Prostate gland (tissue), 2 donors: ENCODE measurements at regions not wholly inside any gene's neighbourhood (a gene's known extent, or its start where the extent isn't known, plus 50 kb on each side); places are given as distances from the start of the nearest gene placed in this dataset.

Experiments used
- DNase-seq: peaks from one replicate; pipeline ENCODE4 v3.0.0-alpha.2; 2019; ENCODE audit warnings: low spot score
- H3K27ac ChIP-seq, 2 donors: fragments of 200-600 bp; sonication (generic); 2 replicates each; pipeline ENCODE4 v1.5.1; 2017 to 2019
- H3K27me3 ChIP-seq: fragments of 200-600 bp; sonication (generic); replicated peaks from 2 replicates; pipeline ENCODE4 v1.5.1; 2019; ENCODE audit not compliant: insufficient read depth
- H3K36me3 ChIP-seq, 2 donors: fragments of 200-600 bp; sonication (generic); 1 replicate in 1 of 2; 2 replicates in 1 of 2; pipeline versions ENCODE4 v1.5.1 to v1.8.1; 2017 to 2019
- H3K4me1 ChIP-seq: fragments of 200-600 bp; sonication (generic); replicated peaks from 2 replicates; pipeline ENCODE4 v1.5.1; 2019
- H3K4me3 ChIP-seq, 2 donors: fragments of 200-600 bp; sonication (generic); 2 replicates each; pipeline ENCODE4 v1.5.1; 2017 to 2019
- H3K9me3 ChIP-seq: fragments of 200-600 bp; sonication (generic); 2 replicates; pipeline ENCODE4 v1.5.1; 2017
- POLR2A ChIP-seq: fragments of 450-650 bp; IDR thresholded peaks from one replicate; pipeline ENCODE4 v1.6.1; 2016; ENCODE audit warnings: antibody characterized with exemption, mild to moderate bottlenecking
- POLR2AphosphoS5 ChIP-seq: sonication (generic); formaldehyde crosslinking; IDR thresholded peaks from one replicate; pipeline ENCODE4 v1.6.1; 2017; ENCODE audit warnings: antibody characterized with exemption
- WGBS: methylation state at CpG from one replicate; pipeline ENCODE4 v1.1.5; 2018; 5-methylcytosine and 5-hydroxymethylcytosine counted together
- intact Hi-C: fragments of 100-400 bp; cut with DNase I; formaldehyde crosslinking; loops from one replicate; pipeline ENCODE4 v1.14.2; 2022
- TF ChIP-seq, protein P1 (sequence below), 4 experiments: fragments of 200-600 bp in 2 of 4; fragments of 450-650 bp in 2 of 4; sonication (generic) in 2 of 4; IDR thresholded peaks; 1 replicate in 3 of 4; 2 replicates in 1 of 4; pipeline ENCODE4 v1.5.1; 2016 to 2019; ENCODE audit warnings: antibody characterized with exemption in 4 of 4, mild to moderate bottlenecking in 2 of 4, moderate library complexity in 2 of 4

- Histone ChIP-seq H3K27me3 (no peaks in the 10 kb centered on the region), H3K36me3 (no peaks in the 10 kb centered on the region), H3K9me3 (no peaks in the 10 kb centered on the region), H3K4me3 (no peak overlapping the region), H3K4me1 (no peaks in the 10 kb centered on the region), H3K27ac (no peak overlapping the region)
- WGBS, result 24% methylated on average over 1 of the region's 1 CpG
- TF ChIP-seq, protein P1, sequence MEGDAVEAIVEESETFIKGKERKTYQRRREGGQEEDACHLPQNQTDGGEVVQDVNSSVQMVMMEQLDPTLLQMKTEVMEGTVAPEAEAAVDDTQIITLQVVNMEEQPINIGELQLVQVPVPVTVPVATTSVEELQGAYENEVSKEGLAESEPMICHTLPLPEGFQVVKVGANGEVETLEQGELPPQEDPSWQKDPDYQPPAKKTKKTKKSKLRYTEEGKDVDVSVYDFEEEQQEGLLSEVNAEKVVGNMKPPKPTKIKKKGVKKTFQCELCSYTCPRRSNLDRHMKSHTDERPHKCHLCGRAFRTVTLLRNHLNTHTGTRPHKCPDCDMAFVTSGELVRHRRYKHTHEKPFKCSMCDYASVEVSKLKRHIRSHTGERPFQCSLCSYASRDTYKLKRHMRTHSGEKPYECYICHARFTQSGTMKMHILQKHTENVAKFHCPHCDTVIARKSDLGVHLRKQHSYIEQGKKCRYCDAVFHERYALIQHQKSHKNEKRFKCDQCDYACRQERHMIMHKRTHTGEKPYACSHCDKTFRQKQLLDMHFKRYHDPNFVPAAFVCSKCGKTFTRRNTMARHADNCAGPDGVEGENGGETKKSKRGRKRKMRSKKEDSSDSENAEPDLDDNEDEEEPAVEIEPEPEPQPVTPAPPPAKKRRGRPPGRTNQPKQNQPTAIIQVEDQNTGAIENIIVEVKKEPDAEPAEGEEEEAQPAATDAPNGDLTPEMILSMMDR (IDR thresholded peaks at IDR 0.05), result peak in 1 of 4 experiments; percentile 30
- TF ChIP-seq POLR2AphosphoS5 (peak; percentile 26), POLR2A (no peak)
- DNase-seq, result peak; percentile 40
- intact Hi-C loops, result no loop called here
Observed at GRCh38 chr4:57191523-57192034, 81.4 kb upstream of the IGFBP7 start.

DNA sequence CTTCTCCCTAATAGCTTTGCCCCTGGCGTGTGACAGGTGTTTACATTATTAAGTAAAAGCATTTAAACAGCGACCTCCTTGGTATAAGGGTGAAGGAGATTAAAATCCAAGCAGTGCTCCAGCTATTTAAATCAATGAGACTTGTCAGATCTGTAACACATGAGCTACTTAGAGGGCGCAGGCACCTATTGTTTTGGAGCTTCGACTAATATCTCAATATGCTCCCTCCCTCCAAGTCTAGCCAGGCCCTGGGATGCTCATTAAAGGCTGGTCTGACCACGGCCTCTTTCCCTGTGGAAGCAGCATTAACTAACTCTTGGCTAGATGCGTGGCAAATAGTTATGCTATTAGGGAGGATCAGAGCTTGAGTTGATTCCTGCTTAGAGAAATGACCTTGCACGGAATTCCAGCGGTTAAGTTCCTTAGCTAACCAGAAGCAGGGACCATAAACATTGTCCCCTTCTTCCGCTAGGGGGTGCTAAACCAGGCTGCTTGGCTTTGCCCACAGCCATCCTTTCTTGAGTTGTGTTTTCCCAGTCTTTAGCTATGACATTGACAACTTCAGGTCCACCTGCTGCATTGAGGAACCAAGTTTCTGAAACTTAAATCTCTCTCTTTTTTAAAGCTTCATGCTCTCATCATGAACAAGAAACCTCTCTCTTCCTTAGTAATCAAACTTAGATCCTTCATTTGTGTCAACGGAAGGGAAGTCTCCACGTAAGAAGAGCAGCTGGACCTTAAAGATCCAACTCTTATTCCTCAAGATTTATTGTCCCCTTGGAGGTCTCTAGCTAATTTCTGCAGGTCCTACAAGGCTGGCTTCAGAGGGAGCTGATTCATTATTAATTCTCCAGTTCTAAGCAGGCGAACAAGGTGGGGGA is 80.7 kb upstream of the IGFBP7 start:
- H3K27ac ChIP-seq, result no peak overlapping the region
- no peaks in the 10 kb centered on the region for H3K36me3 ChIP-seq
- no peak overlapping the region for H3K4me3 ChIP-seq
- 44% methylated on average over 12 of the region's 12 CpGs for WGBS
- DNase-seq, result no peak
- H3K27me3 ChIP-seq, result no peaks in the 10 kb centered on the region
- intact Hi-C loops, result no loop called here
- H3K4me1 ChIP-seq, result no peaks in the 10 kb centered on the region
- no peaks in the 10 kb centered on the region for H3K9me3 ChIP-seq
- TF ChIP-seq POLR2AphosphoS5 (no peak), POLR2A (no peak)
- TF ChIP-seq, protein P1 (IDR thresholded peaks at IDR 0.05), result peak in 2 of 4 experiments; percentile 7 to 24

- no peak for TF ChIP-seq POLR2AphosphoS5
- TF ChIP-seq POLR2A, result no peak
- TF ChIP-seq, protein P1 (IDR thresholded peaks at IDR 0.05), result no peak
- H3K9me3 ChIP-seq, result no peaks in the 10 kb centered on the region
- H3K4me3 ChIP-seq, result no peak overlapping the region
- H3K27me3 ChIP-seq, result no peaks in the 10 kb centered on the region
- intact Hi-C loops, result no loop called here
- H3K36me3 ChIP-seq, result no peaks in the 10 kb centered on the region
- no peak overlapping the region for H3K27ac ChIP-seq
- DNase-seq, result no peak
- WGBS, result 59% methylated on average over 4 of the region's 4 CpGs
- no peaks in the 10 kb centered on the region for H3K4me1 ChIP-seq
Observed at GRCh38 chr4:57187246-57187645, 77.1 kb upstream of the IGFBP7 start.

DNA sequence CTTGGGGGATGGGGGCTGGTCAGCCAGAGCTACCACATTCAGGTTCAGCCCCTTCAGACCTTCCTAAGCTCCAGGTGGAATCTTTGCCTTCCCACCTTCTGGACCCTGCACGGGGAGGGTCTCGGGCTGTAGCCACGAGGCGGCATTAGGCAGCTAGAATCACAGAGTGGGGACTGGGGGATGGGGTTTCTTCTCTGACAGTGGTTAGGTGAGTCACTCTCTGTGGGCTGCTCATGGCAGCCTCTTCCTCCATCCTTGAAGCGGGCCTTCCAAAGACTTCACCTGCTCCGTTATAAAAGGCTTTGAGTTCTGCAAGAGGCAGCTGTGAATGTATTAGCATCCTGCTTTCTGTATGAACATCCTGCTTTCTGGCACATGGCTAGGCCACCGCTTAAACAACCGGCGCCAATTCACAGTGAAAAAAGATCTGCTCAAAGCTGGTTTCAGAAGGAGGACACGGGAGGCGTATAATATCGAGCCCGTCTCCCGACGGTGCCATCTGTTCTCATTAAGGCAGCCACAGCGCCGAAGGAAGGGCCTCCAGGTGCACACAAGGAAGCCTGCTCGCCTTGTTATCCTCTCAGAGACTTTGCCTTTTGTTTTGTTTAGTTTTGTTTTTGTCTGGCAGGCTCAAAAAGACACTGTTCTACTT is 74.3 kb upstream of the IGFBP7 start:
- 97% methylated on average over 18 of the region's 18 CpGs for WGBS
- no peak overlapping the region for H3K4me3 ChIP-seq
- H3K9me3 ChIP-seq, result no peaks in the 10 kb centered on the region
- H3K27me3 ChIP-seq, result no peaks in the 10 kb centered on the region
- no peak for TF ChIP-seq POLR2AphosphoS5
- TF ChIP-seq, protein P1 (IDR thresholded peaks at IDR 0.05), result no peak
- no peak for TF ChIP-seq POLR2A
- H3K36me3 ChIP-seq, result no peaks in the 10 kb centered on the region
- H3K4me1 ChIP-seq, result no peaks in the 10 kb centered on the region
- intact Hi-C loops, result no loop called here
- no peak for DNase-seq
- H3K27ac ChIP-seq, result no peak overlapping the region
